ENCODE measurements at regions not wholly inside any gene's neighbourhood (a gene's known extent, or its start where the extent isn't known, plus 50 kb on each side); places are given as distances from the start of the nearest gene placed in this dataset.

DNA sequence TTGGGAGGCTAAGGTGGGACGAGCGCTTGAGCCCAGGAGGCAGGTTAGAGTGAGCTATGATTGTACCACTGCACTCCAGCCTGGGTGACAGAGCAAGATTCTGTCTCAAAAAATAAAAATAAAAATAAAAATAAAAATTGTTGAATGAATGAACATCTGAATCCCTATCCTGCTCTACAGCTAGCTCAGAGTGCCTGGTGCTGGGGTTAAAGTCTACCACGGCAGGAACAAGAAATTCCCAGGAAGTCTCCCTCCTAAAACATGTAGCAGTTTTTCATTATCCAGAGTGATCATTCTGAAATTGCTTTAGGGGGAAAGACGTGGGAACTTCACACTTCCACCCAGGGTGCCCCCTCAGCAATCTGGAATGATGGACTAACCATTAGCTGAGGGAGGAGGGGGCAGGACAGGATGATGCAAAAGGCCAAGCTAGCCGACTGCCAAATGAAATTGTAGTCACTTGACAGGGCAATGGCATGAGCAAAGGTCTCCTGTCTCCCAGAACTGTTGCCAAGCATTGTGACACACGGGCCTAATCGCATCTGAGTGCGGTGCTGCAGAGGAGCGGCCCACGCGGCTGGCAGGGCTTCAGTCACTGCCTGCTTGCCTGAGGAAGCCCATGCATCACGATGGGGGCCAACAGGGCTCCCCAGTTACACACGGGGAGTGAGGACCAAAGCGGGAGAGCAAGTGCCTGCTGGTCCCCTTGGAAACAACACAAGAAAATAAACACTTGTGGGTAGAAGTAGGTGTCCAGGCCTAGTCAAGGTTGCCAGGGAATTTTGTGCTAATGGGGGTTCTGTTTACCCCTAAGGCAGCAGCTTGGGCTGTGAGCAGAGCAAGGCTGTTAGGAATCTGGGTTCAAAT lies 85.7 kb downstream of the NENF start:
- TF ChIP-seq, protein P1, sequence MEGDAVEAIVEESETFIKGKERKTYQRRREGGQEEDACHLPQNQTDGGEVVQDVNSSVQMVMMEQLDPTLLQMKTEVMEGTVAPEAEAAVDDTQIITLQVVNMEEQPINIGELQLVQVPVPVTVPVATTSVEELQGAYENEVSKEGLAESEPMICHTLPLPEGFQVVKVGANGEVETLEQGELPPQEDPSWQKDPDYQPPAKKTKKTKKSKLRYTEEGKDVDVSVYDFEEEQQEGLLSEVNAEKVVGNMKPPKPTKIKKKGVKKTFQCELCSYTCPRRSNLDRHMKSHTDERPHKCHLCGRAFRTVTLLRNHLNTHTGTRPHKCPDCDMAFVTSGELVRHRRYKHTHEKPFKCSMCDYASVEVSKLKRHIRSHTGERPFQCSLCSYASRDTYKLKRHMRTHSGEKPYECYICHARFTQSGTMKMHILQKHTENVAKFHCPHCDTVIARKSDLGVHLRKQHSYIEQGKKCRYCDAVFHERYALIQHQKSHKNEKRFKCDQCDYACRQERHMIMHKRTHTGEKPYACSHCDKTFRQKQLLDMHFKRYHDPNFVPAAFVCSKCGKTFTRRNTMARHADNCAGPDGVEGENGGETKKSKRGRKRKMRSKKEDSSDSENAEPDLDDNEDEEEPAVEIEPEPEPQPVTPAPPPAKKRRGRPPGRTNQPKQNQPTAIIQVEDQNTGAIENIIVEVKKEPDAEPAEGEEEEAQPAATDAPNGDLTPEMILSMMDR (conservative IDR thresholded peaks at IDR 0.05): no peak
- no peaks in the 10 kb centered on the region for H3K9me3 Mint-ChIP-seq
- H3K36me3 Mint-ChIP-seq: no peaks in the 10 kb centered on the region
- peaks cover 17% of the 10 kb centered on the region for H3K27me3 Mint-ChIP-seq
- H3K4me3 Mint-ChIP-seq: peak overlapping the region; percentile 25
- H3K27ac Mint-ChIP-seq: peak overlapping the region; percentile 72
- H3K4me1 Mint-ChIP-seq (ENCODE audit: unreplicated experiment): peaks cover 14% of the 10 kb centered on the region
- DNase-seq (ENCODE audit: extremely low spot score, unreplicated experiment): no peak

DNA sequence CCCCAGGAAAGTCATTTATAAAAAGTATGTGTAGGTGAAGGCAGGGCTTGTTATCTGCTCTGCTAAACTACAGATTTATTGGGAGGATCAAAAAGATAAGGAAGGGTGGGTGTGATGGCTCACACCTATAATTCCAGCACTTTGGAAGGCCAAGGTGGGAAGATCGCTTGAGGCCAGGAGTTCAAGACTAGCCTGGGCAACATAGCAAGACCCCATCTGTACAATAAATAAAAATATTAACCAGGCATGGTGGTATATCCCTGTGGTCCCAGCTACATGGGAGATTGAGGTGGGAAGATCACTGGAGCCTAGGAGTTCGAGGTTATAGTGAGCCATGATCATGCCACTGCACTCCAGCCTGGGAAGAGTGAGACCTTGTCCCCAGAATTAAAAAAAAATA lies 86.4 kb downstream of the NENF start:
- no peak overlapping the region for H3K4me3 Mint-ChIP-seq
- DNase-seq (ENCODE audit: extremely low spot score, unreplicated experiment): no peak
- peaks cover 14% of the 10 kb centered on the region for H3K4me1 Mint-ChIP-seq (ENCODE audit: unreplicated experiment)
- no peaks in the 10 kb centered on the region for H3K36me3 Mint-ChIP-seq
- H3K27ac Mint-ChIP-seq: peak overlapping the region; percentile 72
- peaks cover 17% of the 10 kb centered on the region for H3K27me3 Mint-ChIP-seq
- TF ChIP-seq, protein P1 (conservative IDR thresholded peaks at IDR 0.05): no peak
- no peaks in the 10 kb centered on the region for H3K9me3 Mint-ChIP-seq

DNA sequence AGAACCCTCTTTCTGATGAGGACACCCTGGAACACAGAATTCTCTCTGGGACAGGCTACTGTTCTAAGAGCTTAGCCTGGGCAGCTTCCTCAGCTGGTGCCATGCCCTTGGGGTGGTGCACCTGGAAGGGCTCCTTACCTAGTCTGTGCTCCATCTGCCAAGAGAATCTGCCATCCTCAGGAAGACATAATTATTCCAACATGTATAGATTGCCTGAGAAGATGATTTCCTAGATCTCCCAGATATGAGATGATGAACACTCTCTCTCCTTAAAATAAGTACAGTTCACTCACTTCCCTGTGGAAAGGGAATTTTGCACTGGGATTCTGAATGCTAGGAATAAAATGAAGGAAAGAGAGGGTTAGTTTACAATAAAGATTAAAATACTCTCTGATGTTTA lies 87.6 kb downstream of the NENF start:
- TF ChIP-seq, protein P1 (conservative IDR thresholded peaks at IDR 0.05): no peak
- no peaks in the 10 kb centered on the region for H3K9me3 Mint-ChIP-seq
- H3K27ac Mint-ChIP-seq: no peak overlapping the region
- H3K27me3 Mint-ChIP-seq: peaks cover 15% of the 10 kb centered on the region
- peaks cover 12% of the 10 kb centered on the region for H3K4me1 Mint-ChIP-seq (ENCODE audit: unreplicated experiment)
- H3K4me3 Mint-ChIP-seq: no peak overlapping the region
- no peaks in the 10 kb centered on the region for H3K36me3 Mint-ChIP-seq
- no peak for DNase-seq (ENCODE audit: extremely low spot score, unreplicated experiment)

DNA sequence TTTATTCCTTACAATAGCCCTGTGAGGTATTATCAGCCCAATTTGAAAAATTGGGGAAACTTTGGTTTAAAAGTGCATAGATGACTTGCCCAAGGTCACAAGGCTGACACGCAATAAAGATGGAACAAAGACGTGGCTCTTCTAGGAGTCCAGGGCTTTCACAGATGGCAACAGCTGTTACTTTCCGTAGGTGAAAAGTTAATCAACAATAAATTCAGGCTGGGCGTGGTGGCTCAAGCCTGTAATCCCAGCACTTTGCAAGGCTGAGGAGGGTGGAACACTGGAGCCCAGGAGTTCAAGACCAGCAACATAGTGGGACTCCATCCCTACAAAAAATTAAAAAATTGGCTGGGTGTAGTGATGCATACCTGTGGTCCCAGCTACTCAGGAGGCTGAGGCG lies 87.8 kb upstream of the ATF3 start:
- no peaks in the 10 kb centered on the region for H3K36me3 Mint-ChIP-seq
- no peaks in the 10 kb centered on the region for H3K9me3 Mint-ChIP-seq
- H3K27me3 Mint-ChIP-seq: peaks cover 11% of the 10 kb centered on the region
- H3K27ac Mint-ChIP-seq: no peak overlapping the region
- no peak overlapping the region for H3K4me3 Mint-ChIP-seq
- no peak for DNase-seq (ENCODE audit: extremely low spot score, unreplicated experiment)
- TF ChIP-seq, protein P1 (conservative IDR thresholded peaks at IDR 0.05): no peak
- peaks cover 8% of the 10 kb centered on the region for H3K4me1 Mint-ChIP-seq (ENCODE audit: unreplicated experiment)

DNA sequence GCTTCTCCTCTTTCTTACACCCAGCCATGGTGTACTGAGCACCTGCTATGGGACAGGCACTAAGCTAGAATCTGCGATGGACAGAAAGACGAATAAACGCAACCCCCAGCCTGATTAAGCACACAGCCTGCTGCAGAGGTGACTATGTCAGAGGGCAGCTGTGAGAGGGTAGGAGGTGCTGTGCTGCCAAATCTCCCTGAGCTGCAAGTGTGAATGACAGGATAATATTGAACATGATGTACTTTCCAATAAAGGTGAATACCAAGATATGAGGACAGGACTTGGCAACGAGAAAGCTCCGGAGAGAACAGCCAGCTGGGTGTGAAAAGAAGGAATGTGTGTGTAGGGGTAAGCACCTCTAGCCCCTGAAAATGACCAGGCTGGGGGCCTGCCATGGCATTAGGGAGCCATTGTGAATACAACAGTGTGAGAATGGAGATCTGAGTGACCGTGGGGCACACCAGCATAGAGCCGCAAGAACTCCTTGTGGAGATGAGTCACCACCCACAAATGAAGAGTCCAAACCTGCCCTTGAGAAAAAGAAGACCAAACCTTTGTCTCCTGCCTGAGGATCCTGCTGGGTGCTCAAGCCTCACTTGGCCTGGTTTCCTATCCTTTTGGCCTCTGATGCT lies 83.0 kb upstream of the ATF3 start:
- DNase-seq (ENCODE audit: extremely low spot score, unreplicated experiment): no peak
- Mint-ChIP-seq H3K4me3 (no peak overlapping the region), H3K4me1 (ENCODE audit: unreplicated experiment) (no peaks in the 10 kb centered on the region), H3K36me3 (no peaks in the 10 kb centered on the region), H3K27me3 (peaks cover 3% of the 10 kb centered on the region), H3K9me3 (no peaks in the 10 kb centered on the region), H3K27ac (no peak overlapping the region)
- TF ChIP-seq, protein P1 (conservative IDR thresholded peaks at IDR 0.05): no peak

Measured in type B pancreatic cell (in vitro differentiated cells).